ENCODE measurements at regions not wholly inside any gene's neighbourhood (a gene's known extent, or its start where the extent isn't known, plus 50 kb on each side); places are given as distances from the start of the nearest gene placed in this dataset.

DNA sequence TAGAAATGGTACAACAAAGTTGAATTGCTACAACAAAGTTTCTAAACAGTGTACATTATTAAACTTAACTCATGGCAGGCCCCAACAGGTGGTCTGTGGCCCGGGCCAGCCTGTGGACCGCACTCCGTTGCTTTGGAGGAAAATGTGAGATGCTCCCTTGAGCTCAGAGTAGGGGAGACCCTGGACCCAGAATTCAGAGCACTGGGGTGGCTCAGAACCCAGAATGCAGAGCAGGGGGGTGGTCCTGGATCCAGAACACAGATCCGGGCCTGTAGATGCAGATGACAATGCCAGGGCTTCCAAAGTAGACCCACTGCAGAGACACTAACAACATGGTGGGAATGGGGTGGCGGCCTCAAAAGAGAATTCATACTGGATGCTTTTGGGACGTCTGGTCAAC is 311.0 kb downstream of the NDUFA10 start:
- H3K9me3 Mint-ChIP-seq, result peaks cover 26% of the 10 kb centered on the region
- H3K27ac Mint-ChIP-seq, result no peak overlapping the region
- Histone ChIP-seq H3K4me2 (no peak overlapping the region), H3K79me2 (ENCODE audit: low read depth) (no peaks in the 10 kb centered on the region), H2AFZ (replicated peaks) (no peak overlapping the region), H3K36me3 (no peaks in the 10 kb centered on the region), H3K9me3 (ENCODE audit: low read depth) (no peaks in the 10 kb centered on the region), H3K4me1 (peaks cover 9% of the 10 kb centered on the region), H3K27me3 (no peaks in the 10 kb centered on the region), H3K4me3 (no peak overlapping the region), H3K9ac (no peak overlapping the region), H3K27ac (no peak overlapping the region), H4K20me1 (ENCODE audit: low read depth) (no peaks in the 10 kb centered on the region), H3F3A (ENCODE audit: low read depth) (no peaks in the 10 kb centered on the region)
- H3K4me3 Mint-ChIP-seq, result no peak overlapping the region
- no peaks in the 10 kb centered on the region for H3K36me3 Mint-ChIP-seq
- no peak for TF ChIP-seq EZH2phosphoT487 (IDR thresholded peaks at IDR 0.05)
- TF ChIP-seq, protein P1, sequence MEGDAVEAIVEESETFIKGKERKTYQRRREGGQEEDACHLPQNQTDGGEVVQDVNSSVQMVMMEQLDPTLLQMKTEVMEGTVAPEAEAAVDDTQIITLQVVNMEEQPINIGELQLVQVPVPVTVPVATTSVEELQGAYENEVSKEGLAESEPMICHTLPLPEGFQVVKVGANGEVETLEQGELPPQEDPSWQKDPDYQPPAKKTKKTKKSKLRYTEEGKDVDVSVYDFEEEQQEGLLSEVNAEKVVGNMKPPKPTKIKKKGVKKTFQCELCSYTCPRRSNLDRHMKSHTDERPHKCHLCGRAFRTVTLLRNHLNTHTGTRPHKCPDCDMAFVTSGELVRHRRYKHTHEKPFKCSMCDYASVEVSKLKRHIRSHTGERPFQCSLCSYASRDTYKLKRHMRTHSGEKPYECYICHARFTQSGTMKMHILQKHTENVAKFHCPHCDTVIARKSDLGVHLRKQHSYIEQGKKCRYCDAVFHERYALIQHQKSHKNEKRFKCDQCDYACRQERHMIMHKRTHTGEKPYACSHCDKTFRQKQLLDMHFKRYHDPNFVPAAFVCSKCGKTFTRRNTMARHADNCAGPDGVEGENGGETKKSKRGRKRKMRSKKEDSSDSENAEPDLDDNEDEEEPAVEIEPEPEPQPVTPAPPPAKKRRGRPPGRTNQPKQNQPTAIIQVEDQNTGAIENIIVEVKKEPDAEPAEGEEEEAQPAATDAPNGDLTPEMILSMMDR (IDR thresholded peaks at IDR 0.05), result no peak
- TF ChIP-seq EZH2 (IDR thresholded peaks at IDR 0.05), result no peak
- H3K27me3 Mint-ChIP-seq (ENCODE audit: insufficient read depth, low read depth), result peaks cover 18% of the 10 kb centered on the region
- H3K4me1 Mint-ChIP-seq, result peaks cover 20% of the 10 kb centered on the region
- no peak for DNase-seq (ENCODE audit: low spot score)

GRCh38 chr2:239712755-239713154 is 311.9 kb upstream of the HDAC4 start:
- H3K79me2 ChIP-seq (ENCODE audit: low read depth), result no peaks in the 10 kb centered on the region
- peaks cover 9% of the 10 kb centered on the region for H3K4me1 ChIP-seq
- H3K9me3 ChIP-seq (ENCODE audit: low read depth), result no peaks in the 10 kb centered on the region
- no peak overlapping the region for H3K4me2 ChIP-seq
- no peak for TF ChIP-seq EZH2phosphoT487 (IDR thresholded peaks at IDR 0.05)
- TF ChIP-seq EZH2 (IDR thresholded peaks at IDR 0.05), result no peak
- TF ChIP-seq, protein P1 (IDR thresholded peaks at IDR 0.05), result no peak
- Mint-ChIP-seq H3K36me3 (no peaks in the 10 kb centered on the region), H3K27ac (no peak overlapping the region), H3K27me3 (ENCODE audit: insufficient read depth, low read depth) (peaks cover 10% of the 10 kb centered on the region), H3K4me1 (peaks cover 20% of the 10 kb centered on the region), H3K4me3 (no peak overlapping the region), H3K9me3 (peaks cover 26% of the 10 kb centered on the region)
- H3K27ac ChIP-seq, result no peak overlapping the region
- no peak overlapping the region for H3K4me3 ChIP-seq
- no peak overlapping the region for H2AFZ ChIP-seq (replicated peaks)
- H4K20me1 ChIP-seq (ENCODE audit: low read depth), result no peaks in the 10 kb centered on the region
- DNase-seq (ENCODE audit: low spot score), result no peak
- H3F3A ChIP-seq (ENCODE audit: low read depth), result peaks cover 3% of the 10 kb centered on the region
- no peaks in the 10 kb centered on the region for H3K27me3 ChIP-seq
- H3K9ac ChIP-seq, result no peak overlapping the region
- no peaks in the 10 kb centered on the region for H3K36me3 ChIP-seq

DNA sequence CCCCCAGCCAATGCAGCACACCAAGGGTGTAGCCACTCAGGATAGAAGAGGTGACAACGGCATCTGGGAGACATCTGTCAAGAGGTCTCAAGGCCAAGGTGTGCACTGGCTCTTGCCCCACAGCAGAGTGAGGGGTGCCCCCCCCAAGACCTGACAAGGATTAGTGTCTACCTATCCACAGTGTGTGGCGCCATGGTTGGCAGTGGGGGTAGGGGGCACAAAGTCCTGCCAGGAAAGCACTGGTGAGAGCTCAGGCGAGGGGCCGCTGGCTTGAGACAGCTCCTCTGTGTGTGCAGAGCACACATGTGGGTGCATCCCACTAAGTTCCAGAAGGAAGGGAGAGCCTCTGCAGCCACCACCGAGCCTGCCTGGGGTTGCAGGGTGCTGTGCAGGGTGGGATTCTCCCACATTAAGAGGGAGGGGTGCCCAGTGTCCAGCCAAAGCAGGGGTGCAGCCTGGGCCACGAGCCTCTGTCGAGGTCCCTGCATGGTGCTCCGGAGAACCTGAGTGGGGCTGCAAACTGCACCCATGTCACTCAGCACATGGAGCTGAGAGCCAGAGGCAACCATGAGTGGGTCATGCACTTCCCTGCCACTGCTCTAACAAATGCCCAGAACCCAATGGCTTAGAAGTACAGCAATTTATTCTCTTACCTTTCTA is 311.2 kb upstream of the HDAC4 start:
- Histone ChIP-seq H3K4me2 (no peak overlapping the region), H3K9ac (no peak overlapping the region), H3K79me2 (ENCODE audit: low read depth) (no peaks in the 10 kb centered on the region), H3K27me3 (no peaks in the 10 kb centered on the region), H2AFZ (replicated peaks) (no peak overlapping the region), H3K27ac (no peak overlapping the region), H3F3A (ENCODE audit: low read depth) (peaks cover 3% of the 10 kb centered on the region), H3K4me1 (peaks cover 9% of the 10 kb centered on the region), H3K36me3 (no peaks in the 10 kb centered on the region), H3K9me3 (ENCODE audit: low read depth) (no peaks in the 10 kb centered on the region), H3K4me3 (no peak overlapping the region), H4K20me1 (ENCODE audit: low read depth) (no peaks in the 10 kb centered on the region)
- Mint-ChIP-seq H3K36me3 (no peaks in the 10 kb centered on the region), H3K27ac (no peak overlapping the region), H3K4me3 (no peak overlapping the region), H3K9me3 (peaks cover 26% of the 10 kb centered on the region), H3K4me1 (peaks cover 20% of the 10 kb centered on the region), H3K27me3 (ENCODE audit: insufficient read depth, low read depth) (peaks cover 10% of the 10 kb centered on the region)
- TF ChIP-seq EZH2phosphoT487 (IDR thresholded peaks at IDR 0.05) (no peak), EZH2 (IDR thresholded peaks at IDR 0.05) (no peak)
- TF ChIP-seq, protein P1 (IDR thresholded peaks at IDR 0.05), result no peak
- DNase-seq (ENCODE audit: low spot score), result no peak

Measured in neural progenitor cell (in vitro differentiated cells).